GM23338 (cell line): ENCODE measurements at regions not wholly inside any gene's neighbourhood (a gene's known extent, or its start where the extent isn't known, plus 50 kb on each side); places are given as distances from the start of the nearest gene placed in this dataset.

Experiments used
- ATAC-seq: fragments of 200-7000 bp; cut with Tn5 transposase; 3 replicates; pipeline ENCODE4 v1.9.1; 2020
- DNase-seq: peaks from one replicate; pipeline ENCODE4 v3.0.0-alpha.2; 2015; ENCODE audit warnings: low spot score
- H2AFZ ChIP-seq: fragments of 200-600 bp; sonication (generic); 2 replicates; pipeline ENCODE4 v1.8.0; 2016; ENCODE audit warnings: antibody characterized with exemption, mild to moderate bottlenecking, moderate library complexity
- H3F3A ChIP-seq: fragments of 200-600 bp; sonication (generic); replicated peaks from 2 replicates; pipeline ENCODE4 v1.8.0; 2017; ENCODE audit warnings: antibody characterized with exemption, mixed run types, low read depth
- H3K27ac ChIP-seq: fragments of 200-600 bp; sonication (generic); 2 replicates; pipeline ENCODE4 v1.6.1; 2016; ENCODE audit warnings: low read depth
- H3K27me3 ChIP-seq: fragments of 200-600 bp; sonication (generic); 2 replicates; pipeline ENCODE4 v1.8.0; 2016; ENCODE audit warnings: mild to moderate bottlenecking, mixed run types, moderate library complexity; ENCODE audit not compliant: insufficient read depth
- H3K36me3 ChIP-seq: fragments of 200-600 bp; sonication (generic); 2 replicates; pipeline ENCODE4 v1.8.0; 2016; ENCODE audit warnings: mild to moderate bottlenecking; ENCODE audit not compliant: insufficient read depth
- H3K4me1 ChIP-seq: fragments of 200-600 bp; sonication (generic); 2 replicates; pipeline ENCODE4 v1.8.0; 2016; ENCODE audit warnings: mild to moderate bottlenecking, moderate library complexity; ENCODE audit not compliant: insufficient read depth
- H3K4me2 ChIP-seq: fragments of 200-600 bp; sonication (generic); 2 replicates; pipeline ENCODE4 v1.7.1; 2017; ENCODE audit warnings: mixed run types
- H3K4me3 ChIP-seq: fragments of 200-600 bp; sonication (generic); 2 replicates; pipeline ENCODE4 v1.6.1; 2016; ENCODE audit warnings: mixed run types
- H3K79me2 ChIP-seq: fragments of 200-600 bp; sonication (generic); replicated peaks from 2 replicates; pipeline ENCODE4 v1.8.0; 2017; ENCODE audit warnings: mild to moderate bottlenecking; ENCODE audit not compliant: insufficient read depth
- H3K9me2 ChIP-seq: fragments of 200-600 bp; sonication (generic); 2 replicates; pipeline ENCODE4 v1.8.0; 2017; ENCODE audit not compliant: insufficient read depth
- H4K20me1 ChIP-seq: fragments of 200-600 bp; sonication (generic); replicated peaks from 2 replicates; pipeline ENCODE4 v1.8.0; 2017; ENCODE audit warnings: mild to moderate bottlenecking; ENCODE audit not compliant: insufficient read depth
- H3K27ac Mint-ChIP-seq: 2 replicates; pipeline ENCODE4 v1.8.0; 2020; ENCODE audit warnings: inconsistent platforms, mild to moderate bottlenecking, moderate library complexity, mixed read lengths
- H3K27me3 Mint-ChIP-seq: 3 replicates; pipeline ENCODE4 v1.8.0; 2022; ENCODE audit warnings: low read depth, mild to moderate bottlenecking, moderate library complexity, mixed read lengths, inconsistent platforms; ENCODE audit not compliant: insufficient read depth, poor library complexity
- H3K36me3 Mint-ChIP-seq: 3 replicates; pipeline ENCODE4 v1.8.0; 2021; ENCODE audit warnings: low read depth, mild to moderate bottlenecking, inconsistent platforms, moderate library complexity, mixed read lengths
- H3K4me1 Mint-ChIP-seq: 3 replicates; pipeline ENCODE4 v1.8.0; 2020; ENCODE audit warnings: mild to moderate bottlenecking, inconsistent platforms, mixed read lengths
- H3K4me3 Mint-ChIP-seq: 3 replicates; pipeline ENCODE4 v1.8.0; 2021; ENCODE audit warnings: moderate library complexity, mild to moderate bottlenecking, inconsistent platforms, mixed read lengths
- H3K9me3 Mint-ChIP-seq: 3 replicates; pipeline ENCODE4 v1.8.0; 2020; ENCODE audit warnings: moderate library complexity, mild to moderate bottlenecking, inconsistent platforms, mixed read lengths
- CREB1 ChIP-seq: fragments of 250-450 bp; sonication (Bioruptor Pico); IDR thresholded peaks from 2 replicates; pipeline ENCODE4 v1.5.0; 2020; ENCODE audit warnings: low read depth, mild to moderate bottlenecking, moderate library complexity
- CTCF ChIP-seq, 2 experiments: fragments of 200-600 bp in 1 of 2; sonication (generic) in 1 of 2; conservative IDR thresholded peaks; 2 replicates each; pipeline versions ENCODE4 v1.5.1 to v1.6.1; 2016 to 2017; ENCODE audit warnings: antibody characterized with exemption in 2 of 2, low read depth in 2 of 2, mild to moderate bottlenecking in 2 of 2, moderate library complexity in 1 of 2
- EZH2 ChIP-seq: fragments of 200-600 bp; sonication (generic); IDR thresholded peaks from one replicate; pipeline ENCODE4 v1.8.0; 2017; ENCODE audit warnings: antibody characterized with exemption, mild to moderate bottlenecking, low read depth; ENCODE audit not compliant: unreplicated experiment
- EZH2phosphoT487 ChIP-seq: fragments of 200-600 bp; sonication (generic); IDR thresholded peaks from one replicate; pipeline ENCODE4 v1.8.1; 2018; ENCODE audit warnings: antibody characterized with exemption; ENCODE audit not compliant: unreplicated experiment
- JUNB ChIP-seq: IDR thresholded peaks from one replicate; pipeline ENCODE4 v1.6.1; 2016; ENCODE audit warnings: antibody characterized with exemption; ENCODE audit not compliant: unreplicated experiment
- NANOG ChIP-seq: IDR thresholded peaks from 2 replicates; pipeline ENCODE4 v1.6.1; 2016; ENCODE audit warnings: antibody characterized with exemption, borderline replicate concordance
- POLR2AphosphoS5 ChIP-seq: IDR thresholded peaks from 2 replicates; pipeline ENCODE4 v1.6.1; 2016; ENCODE audit warnings: antibody characterized with exemption, low read depth
- STAT1 ChIP-seq: IDR thresholded peaks from one replicate; pipeline ENCODE4 v1.6.1; 2016; ENCODE audit warnings: antibody characterized with exemption; ENCODE audit not compliant: unreplicated experiment
- ZNF114 ChIP-seq: fragments of 250-450 bp; sonication (Bioruptor Pico); IDR thresholded peaks from 2 replicates; pipeline ENCODE4 v1.5.0; 2020; ENCODE audit warnings: mild to moderate bottlenecking, moderate library complexity
- ZNF331 ChIP-seq: fragments of 250-450 bp; sonication (Bioruptor Pico); IDR thresholded peaks from 2 replicates; pipeline ENCODE4 v1.5.0; 2020; ENCODE audit warnings: low read depth, mild to moderate bottlenecking, moderate library complexity
- ZNF462 ChIP-seq: fragments of 250-450 bp; sonication (Bioruptor Pico); IDR thresholded peaks from 2 replicates; pipeline ENCODE4 v1.5.0; 2020; ENCODE audit warnings: mild to moderate bottlenecking, moderate library complexity
- TF ChIP-seq, protein P1 (sequence below): IDR thresholded peaks from one replicate; pipeline ENCODE4 v1.6.1; 2018; ENCODE audit warnings: antibody characterized with exemption; ENCODE audit not compliant: unreplicated experiment
- TF ChIP-seq, protein P2 (sequence below): IDR thresholded peaks from 2 replicates; pipeline ENCODE4 v1.6.1; 2016; ENCODE audit warnings: antibody characterized with exemption

GRCh38 chr13:95355494-95355893 lies 54.2 kb upstream of the ABCC4 start:
- H3K27ac Mint-ChIP-seq, result no peak overlapping the region
- Histone ChIP-seq H3K79me2 (no peaks in the 10 kb centered on the region), H3K4me1 (no peaks in the 10 kb centered on the region), H4K20me1 (no peaks in the 10 kb centered on the region), H3K36me3 (no peaks in the 10 kb centered on the region), H3F3A (no peaks in the 10 kb centered on the region), H3K4me2 (no peak overlapping the region), H3K27ac (no peak overlapping the region), H3K9me2 (0 out of 2 replicates have a peak, but pooled peaks cover 7% of the 10 kb centered on the region), H3K27me3 (no peaks in the 10 kb centered on the region), H2AFZ (no peak overlapping the region), H3K4me3 (no peak overlapping the region)
- H3K36me3 Mint-ChIP-seq, result no peaks in the 10 kb centered on the region
- H3K4me3 Mint-ChIP-seq, result no peak overlapping the region
- 0 out of 3 replicates have a peak, but pooled peaks cover 4% of the 10 kb centered on the region for H3K9me3 Mint-ChIP-seq
- no peaks in the 10 kb centered on the region for H3K27me3 Mint-ChIP-seq
- no peak for DNase-seq
- TF ChIP-seq, protein P1, sequence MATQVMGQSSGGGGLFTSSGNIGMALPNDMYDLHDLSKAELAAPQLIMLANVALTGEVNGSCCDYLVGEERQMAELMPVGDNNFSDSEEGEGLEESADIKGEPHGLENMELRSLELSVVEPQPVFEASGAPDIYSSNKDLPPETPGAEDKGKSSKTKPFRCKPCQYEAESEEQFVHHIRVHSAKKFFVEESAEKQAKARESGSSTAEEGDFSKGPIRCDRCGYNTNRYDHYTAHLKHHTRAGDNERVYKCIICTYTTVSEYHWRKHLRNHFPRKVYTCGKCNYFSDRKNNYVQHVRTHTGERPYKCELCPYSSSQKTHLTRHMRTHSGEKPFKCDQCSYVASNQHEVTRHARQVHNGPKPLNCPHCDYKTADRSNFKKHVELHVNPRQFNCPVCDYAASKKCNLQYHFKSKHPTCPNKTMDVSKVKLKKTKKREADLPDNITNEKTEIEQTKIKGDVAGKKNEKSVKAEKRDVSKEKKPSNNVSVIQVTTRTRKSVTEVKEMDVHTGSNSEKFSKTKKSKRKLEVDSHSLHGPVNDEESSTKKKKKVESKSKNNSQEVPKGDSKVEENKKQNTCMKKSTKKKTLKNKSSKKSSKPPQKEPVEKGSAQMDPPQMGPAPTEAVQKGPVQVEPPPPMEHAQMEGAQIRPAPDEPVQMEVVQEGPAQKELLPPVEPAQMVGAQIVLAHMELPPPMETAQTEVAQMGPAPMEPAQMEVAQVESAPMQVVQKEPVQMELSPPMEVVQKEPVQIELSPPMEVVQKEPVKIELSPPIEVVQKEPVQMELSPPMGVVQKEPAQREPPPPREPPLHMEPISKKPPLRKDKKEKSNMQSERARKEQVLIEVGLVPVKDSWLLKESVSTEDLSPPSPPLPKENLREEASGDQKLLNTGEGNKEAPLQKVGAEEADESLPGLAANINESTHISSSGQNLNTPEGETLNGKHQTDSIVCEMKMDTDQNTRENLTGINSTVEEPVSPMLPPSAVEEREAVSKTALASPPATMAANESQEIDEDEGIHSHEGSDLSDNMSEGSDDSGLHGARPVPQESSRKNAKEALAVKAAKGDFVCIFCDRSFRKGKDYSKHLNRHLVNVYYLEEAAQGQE, result no peak
- TF ChIP-seq ZNF462 (CRISPR knock-in tag) (no peak), NANOG (no peak), ZNF331 (CRISPR knock-in tag) (no peak), JUNB (no peak), CTCF (conservative IDR thresholded peaks at IDR 0.05; ENCODE audit: low read depth in 2 of 2) (no peak), EZH2phosphoT487 (no peak), ZNF114 (CRISPR knock-in tag) (no peak), EZH2 (no peak), CREB1 (CRISPR knock-in tag) (no peak), POLR2AphosphoS5 (no peak), STAT1 (no peak)
- TF ChIP-seq, protein P2, sequence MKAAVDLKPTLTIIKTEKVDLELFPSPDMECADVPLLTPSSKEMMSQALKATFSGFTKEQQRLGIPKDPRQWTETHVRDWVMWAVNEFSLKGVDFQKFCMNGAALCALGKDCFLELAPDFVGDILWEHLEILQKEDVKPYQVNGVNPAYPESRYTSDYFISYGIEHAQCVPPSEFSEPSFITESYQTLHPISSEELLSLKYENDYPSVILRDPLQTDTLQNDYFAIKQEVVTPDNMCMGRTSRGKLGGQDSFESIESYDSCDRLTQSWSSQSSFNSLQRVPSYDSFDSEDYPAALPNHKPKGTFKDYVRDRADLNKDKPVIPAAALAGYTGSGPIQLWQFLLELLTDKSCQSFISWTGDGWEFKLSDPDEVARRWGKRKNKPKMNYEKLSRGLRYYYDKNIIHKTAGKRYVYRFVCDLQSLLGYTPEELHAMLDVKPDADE, result no peak
- ATAC-seq, result no peak
- H3K4me1 Mint-ChIP-seq, result no peaks in the 10 kb centered on the region; the same call in 2 of the 3 replicates
